HG02759 (cell line): ENCODE measurements at regions not wholly inside any gene's neighbourhood (a gene's known extent, or its start where the extent isn't known, plus 50 kb on each side); places are given as distances from the start of the nearest gene placed in this dataset.
"Not testable (repeated sequence)": the region's sequence is repeated elsewhere in the genome, so short reads cannot be mapped to it uniquely, and the experiment has no call there.

Experiments
- ATAC-seq: cut with Tn5 transposase; IDR thresholded peaks from one replicate; pipeline ENCODE4 v1.9.1; 2021; ENCODE audit warnings: mild to moderate bottlenecking, moderate library complexity; ENCODE audit not compliant: unreplicated experiment

- no peak for ATAC-seq
Observed at GRCh38 chr12:46524778-46525177, 152.2 kb upstream of the SLC38A2 start.

- no peak for ATAC-seq
Observed at GRCh38 chr12:46523863-46524770, 151.5 kb upstream of the SLC38A2 start.

- no peak for ATAC-seq
Observed at GRCh38 chr12:46523446-46523845, 150.9 kb upstream of the SLC38A2 start.

- ATAC-seq, result no peak
Observed at GRCh38 chr12:46522071-46522470, 149.5 kb upstream of the SLC38A2 start.

- no peak for ATAC-seq
Observed at GRCh38 chr12:46521145-46521544, 148.6 kb upstream of the SLC38A2 start.

GRCh38 chr12:46519407-46519806 is 146.8 kb upstream of the SLC38A2 start:
- ATAC-seq, result no peak

- no peak for ATAC-seq
Observed at GRCh38 chr12:46518729-46519128, 146.2 kb upstream of the SLC38A2 start.

- ATAC-seq, result no peak
Observed at GRCh38 chr12:46518169-46518568, 145.6 kb upstream of the SLC38A2 start.

GRCh38 chr12:46517579-46517962 is 145.0 kb upstream of the SLC38A2 start:
- ATAC-seq, result peak; percentile 26

- ATAC-seq, result peak; percentile 95
Observed at GRCh38 chr12:46516933-46517578, 144.5 kb upstream of the SLC38A2 start.

- no peak for ATAC-seq
Observed at GRCh38 chr12:46516238-46516932, 143.8 kb upstream of the SLC38A2 start.

GRCh38 chr12:46515829-46516228 is 143.3 kb upstream of the SLC38A2 start:
- ATAC-seq, result no peak

GRCh38 chr12:46514886-46515285 is 142.3 kb upstream of the SLC38A2 start:
- no peak for ATAC-seq

GRCh38 chr12:46510257-46510656 is 137.7 kb upstream of the SLC38A2 start:
- ATAC-seq, result not testable (repeated sequence)

- no peak for ATAC-seq
Observed at GRCh38 chr12:46509135-46509534, 136.6 kb upstream of the SLC38A2 start.

GRCh38 chr12:46508651-46509050 is 136.1 kb upstream of the SLC38A2 start:
- no peak for ATAC-seq

- no peak for ATAC-seq
Observed at GRCh38 chr12:46507766-46508165, 135.2 kb upstream of the SLC38A2 start.

- ATAC-seq, result no peak
Observed at GRCh38 chr12:46506961-46507360, 134.4 kb upstream of the SLC38A2 start.

GRCh38 chr12:46506198-46506597 is 133.6 kb upstream of the SLC38A2 start:
- ATAC-seq, result no peak

GRCh38 chr12:46504494-46504893 is 131.9 kb upstream of the SLC38A2 start:
- ATAC-seq, result no peak

- no peak for ATAC-seq
Observed at GRCh38 chr12:46503637-46504175, 131.1 kb upstream of the SLC38A2 start.
